ENCODE measurements at regions not wholly inside any gene's neighbourhood (a gene's known extent, or its start where the extent isn't known, plus 50 kb on each side); places are given as distances from the start of the nearest gene placed in this dataset.

GRCh38 chr1:101476541-101476940 lies 239.7 kb downstream of the S1PR1 start:
- Histone ChIP-seq H3K9me2 (replicated peaks; ENCODE audit: low read depth, low read length) (no peaks in the 10 kb centered on the region), H3K9me3 (ENCODE audit: insufficient read depth, low read depth, low read length) (0 out of 2 replicates have a peak, but pooled peaks cover 2% of the 10 kb centered on the region), H4K20me1 (ENCODE audit: insufficient read depth, low read length, poor library complexity, severe bottlenecking) (no peaks in the 10 kb centered on the region), H3K4me1 (ENCODE audit: insufficient read depth, low read length, poor library complexity, severe bottlenecking) (peaks cover 21% of the 10 kb centered on the region), H3K9ac (ENCODE audit: low read depth, low read length, poor library complexity, severe bottlenecking) (no peak overlapping the region), H3K27me3 (ENCODE audit: insufficient read depth, low read length, poor library complexity, severe bottlenecking) (no peaks in the 10 kb centered on the region), H3K36me3 (ENCODE audit: insufficient read depth, low read length) (no peaks in the 10 kb centered on the region), H3K79me2 (ENCODE audit: insufficient read depth, low read length) (no peaks in the 10 kb centered on the region), H2AFZ (ENCODE audit: low read length) (no peak overlapping the region), H3F3A (ENCODE audit: low read depth) (no peaks in the 10 kb centered on the region), H3K4me2 (ENCODE audit: low read depth, low read length, poor library complexity, severe bottlenecking) (peak overlapping the region; percentile 47), H3K4me3 (ENCODE audit: low read length, poor library complexity, severe bottlenecking) (no peak overlapping the region)
- TF ChIP-seq EZH2phosphoT487 (IDR thresholded peaks at IDR 0.05; ENCODE audit: borderline replicate concordance) = no peak
- TF ChIP-seq CTCF (conservative IDR thresholded peaks at IDR 0.05; ENCODE audit: low read length) = no peak

GRCh38 chr1:101479945-101480344 lies 243.1 kb downstream of the S1PR1 start:
- no peaks in the 10 kb centered on the region for H3K9me2 ChIP-seq (replicated peaks; ENCODE audit: low read depth, low read length)
- no peaks in the 10 kb centered on the region for H3K79me2 ChIP-seq (ENCODE audit: insufficient read depth, low read length)
- no peaks in the 10 kb centered on the region for H3F3A ChIP-seq (ENCODE audit: low read depth)
- H3K4me1 ChIP-seq (ENCODE audit: insufficient read depth, low read length, poor library complexity, severe bottlenecking) = peaks cover 15% of the 10 kb centered on the region
- H3K9me3 ChIP-seq (ENCODE audit: insufficient read depth, low read depth, low read length) = no peaks in the 10 kb centered on the region
- H3K9ac ChIP-seq (ENCODE audit: low read depth, low read length, poor library complexity, severe bottlenecking) = no peak overlapping the region
- no peak overlapping the region for H2AFZ ChIP-seq (ENCODE audit: low read length)
- H3K4me3 ChIP-seq (ENCODE audit: low read length, poor library complexity, severe bottlenecking) = no peak overlapping the region
- no peaks in the 10 kb centered on the region for H3K27me3 ChIP-seq (ENCODE audit: insufficient read depth, low read length, poor library complexity, severe bottlenecking)
- H4K20me1 ChIP-seq (ENCODE audit: insufficient read depth, low read length, poor library complexity, severe bottlenecking) = no peaks in the 10 kb centered on the region
- H3K4me2 ChIP-seq (ENCODE audit: low read depth, low read length, poor library complexity, severe bottlenecking) = no peak overlapping the region
- no peaks in the 10 kb centered on the region for H3K36me3 ChIP-seq (ENCODE audit: insufficient read depth, low read length)
- TF ChIP-seq EZH2phosphoT487 (IDR thresholded peaks at IDR 0.05; ENCODE audit: borderline replicate concordance) = no peak

GRCh38 chr1:101482306-101482705 lies 245.5 kb downstream of the S1PR1 start:
- H3K4me3 ChIP-seq (ENCODE audit: low read length, poor library complexity, severe bottlenecking) = no peak overlapping the region
- TF ChIP-seq EZH2phosphoT487 (IDR thresholded peaks at IDR 0.05; ENCODE audit: borderline replicate concordance) (no peak), CTCF (conservative IDR thresholded peaks at IDR 0.05; ENCODE audit: low read length) (no peak)
- H3F3A ChIP-seq (ENCODE audit: low read depth) = no peaks in the 10 kb centered on the region
- no peak overlapping the region for H3K4me2 ChIP-seq (ENCODE audit: low read depth, low read length, poor library complexity, severe bottlenecking)
- H4K20me1 ChIP-seq (ENCODE audit: insufficient read depth, low read length, poor library complexity, severe bottlenecking) = no peaks in the 10 kb centered on the region
- peaks cover under 1% of the 10 kb centered on the region for H3K4me1 ChIP-seq (ENCODE audit: insufficient read depth, low read length, poor library complexity, severe bottlenecking)
- H3K36me3 ChIP-seq (ENCODE audit: insufficient read depth, low read length) = no peaks in the 10 kb centered on the region
- H3K9me3 ChIP-seq (ENCODE audit: insufficient read depth, low read depth, low read length) = no peaks in the 10 kb centered on the region
- no peaks in the 10 kb centered on the region for H3K79me2 ChIP-seq (ENCODE audit: insufficient read depth, low read length)
- no peaks in the 10 kb centered on the region for H3K9me2 ChIP-seq (replicated peaks; ENCODE audit: low read depth, low read length)
- H3K9ac ChIP-seq (ENCODE audit: low read depth, low read length, poor library complexity, severe bottlenecking) = no peak overlapping the region
- no peak overlapping the region for H2AFZ ChIP-seq (ENCODE audit: low read length)
- H3K27me3 ChIP-seq (ENCODE audit: insufficient read depth, low read length, poor library complexity, severe bottlenecking) = no peaks in the 10 kb centered on the region

- Histone ChIP-seq H3K9me2 (replicated peaks; ENCODE audit: low read depth, low read length) (no peaks in the 10 kb centered on the region), H3K4me2 (ENCODE audit: low read depth, low read length, poor library complexity, severe bottlenecking) (no peak overlapping the region), H3K4me3 (ENCODE audit: low read length, poor library complexity, severe bottlenecking) (no peak overlapping the region), H3K27me3 (ENCODE audit: insufficient read depth, low read length, poor library complexity, severe bottlenecking) (no peaks in the 10 kb centered on the region), H3F3A (ENCODE audit: low read depth) (no peaks in the 10 kb centered on the region), H3K9me3 (ENCODE audit: insufficient read depth, low read depth, low read length) (no peaks in the 10 kb centered on the region), H4K20me1 (ENCODE audit: insufficient read depth, low read length, poor library complexity, severe bottlenecking) (no peaks in the 10 kb centered on the region), H3K79me2 (ENCODE audit: insufficient read depth, low read length) (no peaks in the 10 kb centered on the region), H3K9ac (ENCODE audit: low read depth, low read length, poor library complexity, severe bottlenecking) (no peak overlapping the region), H3K36me3 (ENCODE audit: insufficient read depth, low read length) (no peaks in the 10 kb centered on the region), H3K4me1 (ENCODE audit: insufficient read depth, low read length, poor library complexity, severe bottlenecking) (no peaks in the 10 kb centered on the region), H2AFZ (ENCODE audit: low read length) (no peak overlapping the region)
- no peak for TF ChIP-seq CTCF (conservative IDR thresholded peaks at IDR 0.05; ENCODE audit: low read length)
- TF ChIP-seq EZH2phosphoT487 (IDR thresholded peaks at IDR 0.05; ENCODE audit: borderline replicate concordance) = no peak
Measured at GRCh38 chr1:101483982-101484688, 247.3 kb downstream of the S1PR1 start.

All from Loucy (cell line).